ENCODE measurements at regions not wholly inside any gene's neighbourhood (a gene's known extent, or its start where the extent isn't known, plus 50 kb on each side); places are given as distances from the start of the nearest gene placed in this dataset.

GRCh38 chr13:37503287-37503686 is 95.3 kb downstream of the POSTN start:
- TF ChIP-seq EZH2 (IDR thresholded peaks at IDR 0.05; ENCODE audit: low read depth): no peak
- no peak for TF ChIP-seq CTCF (conservative IDR thresholded peaks at IDR 0.05)
